HG03342 (cell line): ENCODE measurements at regions not wholly inside any gene's neighbourhood (a gene's known extent, or its start where the extent isn't known, plus 50 kb on each side); places are given as distances from the start of the nearest gene placed in this dataset.
A peak's percentile ranks its signal among the peaks of the same experiment; 100 is the strongest.

Source experiments
- ATAC-seq: cut with Tn5 transposase; IDR thresholded peaks from one replicate; pipeline ENCODE4 v1.9.1; 2021; ENCODE audit warnings: mild to moderate bottlenecking, moderate library complexity; ENCODE audit not compliant: unreplicated experiment

DNA sequence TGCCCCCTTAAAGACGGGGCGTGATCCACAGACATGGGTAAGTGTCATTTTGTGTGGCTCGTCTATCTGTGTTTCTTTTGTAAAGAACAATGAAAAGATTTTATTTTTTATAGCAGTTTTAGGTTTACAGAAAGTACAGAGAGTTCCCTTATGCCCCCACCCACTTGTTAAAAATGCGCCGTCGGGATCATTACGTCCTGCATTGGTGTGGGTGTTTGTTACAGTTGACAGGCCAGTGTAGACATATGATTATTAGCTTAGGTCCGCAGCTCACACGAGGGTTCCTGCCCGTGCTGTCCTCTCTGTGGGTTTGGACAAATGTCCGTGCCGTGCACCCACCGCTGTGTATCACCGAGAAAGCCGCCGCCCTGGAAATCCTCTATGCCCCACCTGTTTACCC lies 50.5 kb downstream of the RGS12 start:
- no peak for ATAC-seq

DNA sequence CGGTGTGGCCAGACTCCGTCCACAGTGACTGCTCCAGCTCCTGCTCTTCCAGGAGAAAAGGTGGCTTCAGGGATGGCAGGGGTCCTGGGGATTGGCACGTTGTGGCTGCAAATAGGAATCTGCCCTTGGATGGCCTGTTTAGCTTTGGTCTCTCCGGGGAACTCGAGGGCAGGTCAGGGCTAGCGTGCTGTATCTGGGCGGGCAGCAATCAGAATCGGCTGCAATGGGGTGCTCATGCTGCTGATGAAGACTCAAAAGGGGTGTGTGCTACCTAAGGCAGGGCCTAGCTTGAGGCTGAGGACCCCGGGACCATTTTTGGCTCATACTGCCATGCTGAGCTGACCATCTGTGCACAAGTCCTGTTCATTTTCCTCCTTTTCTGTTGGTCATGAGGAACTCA lies 51.3 kb downstream of the RGS12 start:
- no peak for ATAC-seq

DNA sequence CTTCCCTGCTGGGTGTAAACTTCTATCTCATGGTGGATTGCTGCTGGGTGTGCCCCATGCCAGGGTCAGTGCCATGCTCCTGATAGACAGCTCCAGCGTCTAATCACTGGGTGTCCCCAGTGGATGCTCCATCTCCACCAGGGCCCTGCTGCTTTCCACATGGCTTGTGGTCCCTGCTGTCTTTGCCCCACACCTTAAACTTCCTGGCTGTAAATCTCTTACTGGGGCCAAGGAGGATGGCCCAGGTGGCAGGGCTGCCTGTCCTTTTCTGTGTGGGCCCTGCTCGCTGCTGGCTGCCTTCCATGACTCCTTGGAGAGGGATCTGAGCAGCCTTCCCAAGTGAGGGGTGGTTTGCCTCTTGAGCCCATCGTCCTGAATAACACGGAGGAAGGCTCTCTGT lies 51.8 kb downstream of the RGS12 start:
- no peak for ATAC-seq

DNA sequence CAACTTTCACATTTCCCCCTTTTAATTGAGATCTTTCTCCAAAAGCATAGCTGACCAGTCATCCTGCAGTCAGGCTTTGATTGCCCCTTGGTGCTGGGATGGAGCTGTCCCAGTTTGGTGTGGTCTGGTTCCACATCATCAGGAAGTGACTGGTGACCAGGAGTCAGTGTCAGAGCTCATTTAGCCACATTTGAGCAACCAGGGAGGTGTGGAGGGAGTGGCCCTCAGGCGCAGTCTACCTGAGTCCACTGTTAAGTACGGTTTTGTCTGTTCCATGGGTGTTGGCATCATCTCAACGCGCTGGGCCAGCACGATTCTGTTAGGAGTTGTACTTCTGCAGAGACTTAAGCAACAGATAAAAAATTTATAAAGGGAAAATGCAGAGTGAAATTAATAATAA lies 52.6 kb downstream of the RGS12 start:
- ATAC-seq: no peak

DNA sequence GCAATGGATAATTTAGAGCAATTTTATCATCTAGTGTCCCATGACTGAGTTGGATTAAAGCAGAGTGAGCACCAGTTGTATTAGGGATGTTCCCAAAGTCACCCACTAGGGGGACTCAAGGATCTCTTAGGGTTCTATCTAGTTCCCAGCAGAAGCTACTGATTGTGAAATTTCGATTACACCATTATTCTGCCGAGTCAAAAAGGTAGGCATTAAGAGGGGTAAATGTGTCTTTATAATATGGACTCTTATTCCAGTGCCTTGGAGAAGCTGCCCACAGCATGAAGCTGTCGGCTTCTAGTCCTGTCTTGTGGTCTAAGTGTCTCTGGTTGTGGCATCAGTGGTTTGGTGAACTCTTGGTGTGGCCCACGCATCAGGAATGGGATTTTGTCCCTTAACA lies 53.3 kb downstream of the RGS12 start:
- ATAC-seq: no peak

DNA sequence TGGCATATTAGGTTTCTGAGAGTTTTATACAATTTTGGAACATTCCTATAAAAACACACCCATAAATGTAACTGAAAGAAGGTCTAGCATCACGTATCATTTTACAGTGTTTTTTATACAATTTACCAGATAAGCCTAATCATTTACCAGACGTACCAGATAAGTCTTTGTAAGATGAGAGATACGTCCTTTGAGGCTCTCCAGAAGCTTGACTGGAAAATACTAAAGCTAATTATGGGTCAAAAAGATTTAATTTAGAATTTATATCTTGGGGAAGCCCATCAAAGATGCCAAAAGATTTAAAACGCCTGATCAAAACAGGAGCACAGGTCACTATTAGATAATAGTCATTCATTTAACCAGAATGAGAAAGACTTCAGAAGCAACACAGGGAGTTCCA lies 55.0 kb downstream of the RGS12 start:
- ATAC-seq: no peak

DNA sequence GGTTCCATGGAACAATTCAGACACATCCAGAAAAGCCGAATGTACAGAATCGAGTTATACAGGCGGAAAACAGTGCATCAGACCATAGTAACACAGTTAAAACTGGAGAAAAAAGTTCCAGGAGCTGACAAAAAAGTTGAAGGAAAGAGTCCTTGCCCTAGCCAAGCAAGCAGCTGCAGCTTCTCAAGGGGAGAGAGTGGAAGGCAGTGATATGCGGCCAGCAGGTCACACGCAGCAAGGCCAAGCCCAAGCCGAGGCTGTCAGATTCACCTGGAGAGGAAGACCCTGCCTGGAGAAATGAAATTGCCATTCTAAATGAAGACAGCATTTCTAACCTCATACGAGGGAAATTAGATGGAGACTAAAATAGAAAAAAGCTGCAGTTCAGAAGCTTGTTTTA lies 55.8 kb downstream of the RGS12 start:
- ATAC-seq: no peak

DNA sequence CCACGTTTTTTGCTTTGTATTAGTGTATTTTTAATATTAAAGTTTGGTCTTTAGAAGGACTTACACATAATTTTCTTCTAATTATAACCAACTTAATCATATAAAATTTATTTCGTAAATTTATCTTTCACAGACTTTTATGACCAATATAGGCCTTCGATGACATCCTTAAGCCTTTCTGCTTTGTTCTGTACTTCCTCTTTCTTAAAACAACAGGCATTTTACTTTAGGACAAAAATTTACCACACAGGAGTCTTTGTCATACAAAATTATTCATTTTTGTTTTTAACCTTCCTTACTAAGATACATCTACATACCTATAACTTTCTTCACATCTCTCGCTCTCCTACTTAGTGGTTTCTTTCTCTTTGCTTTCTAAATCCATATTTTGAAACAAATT lies 56.3 kb downstream of the RGS12 start:
- no peak for ATAC-seq

DNA sequence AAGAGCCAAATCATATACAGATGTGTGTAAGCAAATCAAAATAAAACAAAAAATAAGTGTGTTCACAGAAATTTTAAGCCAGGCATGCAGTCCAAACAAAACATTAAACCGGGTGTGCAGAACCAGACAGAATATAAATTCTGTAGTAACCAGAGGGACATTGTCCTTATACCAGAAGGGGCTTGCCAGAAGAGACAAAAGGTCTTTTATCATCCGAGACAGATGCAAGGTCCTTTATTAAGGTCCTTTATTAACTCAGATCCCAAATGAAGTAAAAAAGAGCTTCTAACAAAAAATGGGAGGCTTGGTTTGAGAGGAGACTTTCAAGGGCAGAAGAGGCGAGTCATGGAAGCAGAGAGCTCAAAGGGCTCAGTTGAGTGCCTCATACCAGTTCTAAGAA lies 59.2 kb downstream of the RGS12 start:
- ATAC-seq: no peak

DNA sequence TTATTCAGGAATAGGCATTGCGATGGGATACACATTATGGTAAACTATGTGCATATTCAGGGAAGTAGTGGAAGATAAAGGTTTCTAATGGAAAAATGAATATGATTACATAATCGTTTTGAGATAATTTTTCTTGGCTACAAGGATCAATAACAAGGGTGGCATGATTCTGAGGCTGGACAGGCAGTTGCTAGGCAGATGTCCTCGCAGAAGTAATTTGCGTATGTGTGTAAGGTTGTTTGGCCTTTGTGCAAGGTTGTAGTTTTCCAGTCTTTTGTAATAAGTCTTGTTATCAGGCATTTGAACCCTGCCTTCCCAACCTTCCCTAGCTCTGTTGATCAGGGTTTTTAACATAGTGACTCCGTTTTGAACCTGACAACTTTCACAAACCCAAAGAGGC lies 59.7 kb downstream of the RGS12 start:
- no peak for ATAC-seq

DNA sequence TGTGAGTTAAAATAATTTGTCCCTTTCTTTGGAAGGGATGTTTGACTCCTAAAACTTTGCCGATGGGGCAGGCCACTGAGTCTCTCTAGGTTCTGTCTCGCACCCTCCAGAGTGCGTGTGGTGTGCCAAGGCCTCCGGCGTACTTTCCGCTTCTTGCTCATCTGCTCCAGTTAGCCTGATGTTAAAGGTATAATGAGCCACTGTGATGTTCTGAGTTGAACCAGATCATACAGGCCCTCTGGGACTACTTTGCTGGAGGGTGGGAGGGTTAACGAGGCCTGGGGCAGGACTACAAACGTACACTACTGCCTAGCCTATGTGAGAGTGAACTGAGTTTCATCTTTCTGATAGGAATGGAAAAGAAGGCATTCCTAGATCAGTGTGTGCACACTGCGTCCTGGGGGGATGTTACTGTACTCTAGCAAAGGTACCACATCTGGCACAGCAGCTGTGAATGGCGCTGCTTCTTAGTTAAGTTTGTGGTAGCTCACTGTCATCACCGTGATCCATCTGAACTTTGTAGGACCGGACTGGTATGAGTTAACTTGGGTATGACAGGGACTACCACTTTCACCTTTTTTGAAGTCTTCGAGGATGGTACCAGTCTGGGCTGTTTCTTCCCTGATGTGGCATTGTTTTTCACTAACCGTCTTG lies 60.2 kb downstream of the RGS12 start:
- no peak for ATAC-seq

DNA sequence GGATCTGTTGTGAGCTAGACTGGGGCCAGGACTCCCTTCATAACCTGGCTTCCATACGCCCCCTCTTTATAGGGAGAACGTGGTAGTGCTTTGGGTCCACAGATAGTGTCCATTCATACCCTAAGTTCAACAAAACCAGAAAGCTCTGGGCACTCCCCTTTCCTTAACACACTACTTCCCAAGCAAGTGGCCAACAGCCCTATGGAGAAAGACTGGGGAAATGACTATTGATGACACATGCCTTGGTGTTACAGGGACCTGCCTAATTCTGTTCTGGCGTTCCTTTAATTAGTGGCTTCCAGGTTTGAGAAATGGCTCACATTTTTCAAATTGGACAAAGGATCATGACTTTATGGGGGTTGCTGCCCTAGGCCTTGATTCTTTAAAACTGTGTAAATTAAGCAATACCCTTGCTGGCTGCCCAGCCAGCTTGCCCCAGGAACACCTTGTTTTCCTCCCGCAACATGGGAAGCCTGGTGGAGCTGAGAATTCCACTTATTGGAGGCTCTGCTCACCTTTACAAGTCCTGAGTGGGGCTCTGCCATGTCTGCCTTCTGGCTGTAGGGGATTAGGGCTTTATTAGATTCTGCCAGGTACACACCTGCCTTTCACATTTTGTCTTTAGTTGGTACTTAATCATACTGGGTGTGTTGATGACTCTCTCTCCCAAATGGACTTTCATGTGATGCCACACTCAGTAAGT lies 61.1 kb downstream of the RGS12 start:
- ATAC-seq: no peak

DNA sequence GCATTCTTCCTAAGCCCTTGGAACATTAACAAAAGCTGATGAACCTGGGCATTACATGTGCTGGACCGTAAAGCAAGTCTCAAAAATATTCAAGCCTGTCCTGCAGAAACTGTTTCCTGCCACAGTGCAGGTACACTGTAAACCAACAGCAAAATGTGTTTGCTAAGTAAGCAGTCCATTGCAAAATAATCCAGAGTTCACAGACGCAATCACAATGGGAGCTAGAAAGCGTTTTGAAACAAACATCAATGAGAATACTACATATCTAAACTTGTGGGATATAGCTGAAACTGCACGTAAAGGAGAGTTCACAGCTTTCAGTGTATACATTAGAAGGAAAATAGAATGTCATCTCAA lies 61.6 kb downstream of the RGS12 start:
- no peak for ATAC-seq

DNA sequence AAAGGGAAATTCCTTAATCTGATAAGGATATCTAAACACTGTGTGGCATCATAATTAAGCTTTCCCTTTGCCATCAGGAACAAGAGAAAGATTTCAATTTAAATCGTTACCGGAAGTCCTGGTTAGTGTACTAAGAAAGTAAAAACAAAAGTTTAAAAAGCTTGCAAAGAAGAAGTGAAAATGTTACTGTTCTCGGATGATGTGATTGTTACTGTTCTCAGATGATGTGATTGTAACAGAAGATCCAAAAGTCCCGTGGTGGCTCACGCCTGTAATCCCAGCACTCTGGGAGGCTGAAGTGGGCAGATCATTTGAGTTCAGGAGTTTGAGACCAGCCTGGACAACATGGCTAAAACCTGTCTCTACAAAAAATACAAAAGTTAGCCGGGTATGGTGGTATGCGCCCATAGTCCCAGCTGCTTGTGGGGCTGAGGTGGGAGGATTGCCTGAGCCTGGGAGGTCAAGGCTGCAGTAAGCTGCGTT lies 62.5 kb downstream of the RGS12 start:
- peak; percentile 88 for ATAC-seq

DNA sequence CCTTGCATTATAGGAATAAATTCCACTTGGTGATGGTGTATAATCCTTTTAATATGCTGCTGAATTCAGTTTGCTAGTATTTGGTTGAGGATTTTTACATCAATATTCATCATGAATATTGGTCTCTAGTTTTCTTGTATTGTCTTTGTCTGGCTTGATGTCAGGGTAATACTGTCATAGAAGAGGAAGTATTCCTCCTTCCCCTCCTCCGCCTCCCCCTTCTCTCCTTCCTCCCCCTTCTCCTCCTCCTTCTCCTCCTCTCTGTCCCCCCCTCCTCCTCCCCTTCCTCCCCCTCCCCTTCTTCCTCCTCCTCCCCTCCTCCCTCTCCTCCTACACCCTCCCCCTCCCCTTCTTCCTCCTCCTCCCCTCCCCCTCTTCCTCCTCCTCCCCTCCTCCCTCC lies 65.8 kb downstream of the RGS12 start:
- no peak for ATAC-seq

DNA sequence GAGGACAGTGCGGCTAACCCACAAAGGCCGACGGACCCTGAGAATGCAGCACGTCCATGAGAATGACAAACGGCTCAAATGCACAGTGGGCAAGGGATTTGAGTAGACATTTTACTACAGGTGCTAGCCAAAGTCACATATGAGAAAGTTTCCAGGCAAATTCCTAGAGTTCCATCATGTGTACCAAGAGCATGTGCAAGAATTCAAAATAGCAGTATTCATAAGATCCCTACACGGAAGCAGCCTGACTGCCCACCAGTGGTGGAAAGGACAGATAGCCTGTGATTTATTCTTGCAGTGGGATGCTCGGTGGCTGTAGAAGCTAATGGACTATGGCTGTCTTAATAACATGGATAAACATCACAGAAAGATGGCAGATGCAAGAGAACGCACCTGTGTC lies 68.0 kb downstream of the RGS12 start:
- ATAC-seq: no peak

DNA sequence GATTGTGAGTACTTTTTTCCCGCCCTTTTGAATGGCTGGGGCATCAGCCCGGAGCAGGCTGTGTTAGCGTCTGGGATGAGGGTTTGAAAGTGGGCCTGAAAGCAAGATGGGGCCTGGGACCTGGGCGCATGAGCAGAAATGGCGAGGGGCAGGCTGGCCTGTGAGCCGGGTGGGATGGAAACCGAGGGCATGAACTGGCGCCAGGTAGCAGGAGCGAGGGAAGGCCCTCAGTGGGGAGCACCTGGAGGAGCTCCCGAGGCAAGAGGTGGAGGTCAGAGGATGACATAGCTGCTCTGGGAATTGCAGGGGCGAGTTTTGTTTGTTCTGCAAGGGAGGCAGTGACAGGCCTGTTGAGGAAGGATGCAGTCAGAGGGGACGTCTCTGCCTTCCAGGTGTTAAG lies 68.6 kb downstream of the RGS12 start:
- ATAC-seq: no peak

DNA sequence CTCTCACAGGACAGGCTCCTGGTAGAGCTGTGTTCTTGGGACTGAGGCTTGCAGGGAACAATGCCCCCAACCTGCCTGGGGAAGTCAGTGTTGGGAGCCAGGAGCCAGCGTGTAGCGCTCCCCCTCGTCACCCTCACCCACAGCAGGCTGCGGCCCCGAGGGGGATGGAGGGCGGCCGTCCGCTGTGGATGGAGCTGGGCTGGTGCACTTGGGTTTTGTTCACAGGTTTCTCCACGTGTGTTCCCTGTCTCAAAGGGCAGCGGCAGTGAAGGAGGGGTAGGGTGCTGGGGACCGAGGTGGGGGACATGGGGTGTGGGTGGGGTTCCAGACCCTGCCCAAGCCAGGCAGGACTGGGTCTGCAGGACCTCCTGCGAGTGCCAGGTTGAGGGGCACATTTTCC lies 69.1 kb downstream of the RGS12 start:
- no peak for ATAC-seq

DNA sequence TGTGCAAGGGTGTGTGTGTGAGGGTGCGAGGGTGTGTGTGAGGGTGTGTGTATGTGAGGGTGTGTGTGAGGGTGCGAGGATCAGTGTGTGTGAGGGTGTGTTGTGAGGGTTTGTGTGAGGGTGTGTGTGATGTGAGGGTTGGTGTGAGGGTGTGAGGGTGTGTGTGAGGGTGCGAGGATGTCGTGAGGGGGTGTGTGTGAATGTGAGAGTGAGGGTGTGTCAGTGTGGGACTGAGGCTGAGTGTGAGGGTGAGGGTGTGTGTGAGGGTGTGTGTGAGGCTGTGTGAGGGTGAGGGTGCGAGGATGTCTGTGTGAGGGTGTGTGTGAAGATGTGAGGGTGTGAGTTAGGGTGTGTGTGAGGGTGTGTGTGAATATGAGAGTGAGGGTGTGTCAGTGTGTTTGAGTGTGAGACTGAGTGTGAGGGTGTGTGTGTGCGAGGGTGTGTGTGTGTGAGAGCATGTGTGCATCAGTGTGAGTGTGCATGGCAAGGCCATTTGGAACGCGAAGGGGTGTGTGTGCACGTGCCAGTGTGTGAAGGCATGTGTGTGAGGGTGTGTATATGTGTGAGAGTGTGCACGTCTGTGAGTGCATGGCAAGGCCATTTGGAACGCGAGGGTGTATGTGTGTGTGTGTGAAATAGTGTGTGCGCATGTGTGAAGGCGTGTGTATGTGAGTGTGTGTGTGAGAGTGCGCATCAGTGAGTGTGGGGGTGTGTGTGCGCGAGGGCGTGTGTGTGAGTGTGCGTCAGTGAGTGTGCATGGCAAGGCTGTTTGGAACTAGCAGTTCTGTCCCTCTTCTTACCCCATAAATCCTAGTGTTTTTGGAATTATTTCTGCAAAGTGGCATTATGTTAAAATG lies 69.8 kb downstream of the RGS12 start:
- no peak for ATAC-seq

DNA sequence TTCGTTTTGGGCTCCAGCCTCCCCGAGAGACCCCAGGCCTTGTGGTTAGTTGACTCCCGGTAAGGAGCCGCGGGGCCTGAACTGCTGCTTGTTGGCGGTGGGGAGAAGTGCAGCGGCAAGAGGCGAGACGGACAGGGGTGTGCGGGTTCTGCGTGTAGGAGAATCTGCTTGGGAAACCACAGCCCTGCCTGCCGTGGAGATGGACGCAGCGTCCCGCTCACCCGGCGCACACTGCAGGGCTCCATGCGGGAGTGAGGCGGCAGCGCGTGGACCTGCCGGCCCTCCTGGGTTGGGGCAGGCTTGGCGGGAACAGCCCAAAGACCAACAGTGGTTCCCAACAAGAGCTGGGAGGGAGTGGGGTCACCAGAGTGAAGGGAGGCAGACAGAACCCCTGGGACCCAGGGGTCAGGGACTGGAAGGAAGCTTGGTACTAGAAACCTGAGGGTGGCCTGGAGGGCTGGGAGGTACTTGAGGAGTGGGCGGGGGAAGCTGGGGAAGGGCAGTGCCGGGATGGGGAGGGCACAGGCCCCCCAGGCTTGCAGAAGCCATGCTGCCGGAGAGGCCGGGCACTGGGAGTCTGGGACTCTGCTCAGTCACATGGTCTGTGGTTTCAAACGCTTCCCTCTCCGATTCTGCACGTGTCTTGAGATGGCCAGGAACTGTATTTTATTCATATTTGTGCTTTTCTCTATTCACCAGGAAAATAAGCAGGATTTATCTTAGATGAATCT lies 70.8 kb downstream of the RGS12 start:
- ATAC-seq: no peak

DNA sequence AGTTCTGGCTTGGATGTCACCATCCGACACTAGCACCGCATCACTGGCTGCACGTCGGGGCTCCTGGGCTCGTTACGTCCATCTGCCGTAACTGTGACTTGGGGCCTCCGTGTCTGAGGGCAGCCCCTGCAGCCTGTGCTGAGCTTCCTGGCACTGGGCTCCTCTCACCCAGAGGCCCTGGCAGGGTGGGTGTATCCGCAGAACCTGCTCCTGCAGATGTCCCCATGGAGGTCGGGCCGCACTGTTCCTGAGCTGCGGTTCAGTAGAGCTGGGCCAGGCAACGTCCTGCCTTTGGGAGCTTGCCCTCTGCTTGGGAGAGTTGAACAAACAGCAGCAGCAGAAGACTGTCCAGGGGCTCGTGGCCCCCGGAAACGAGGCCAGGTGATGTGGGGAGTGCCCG lies 71.4 kb downstream of the RGS12 start:
- no peak for ATAC-seq
